ENCODE measurements at regions not wholly inside any gene's neighbourhood (a gene's known extent, or its start where the extent isn't known, plus 50 kb on each side); places are given as distances from the start of the nearest gene placed in this dataset.

DNA sequence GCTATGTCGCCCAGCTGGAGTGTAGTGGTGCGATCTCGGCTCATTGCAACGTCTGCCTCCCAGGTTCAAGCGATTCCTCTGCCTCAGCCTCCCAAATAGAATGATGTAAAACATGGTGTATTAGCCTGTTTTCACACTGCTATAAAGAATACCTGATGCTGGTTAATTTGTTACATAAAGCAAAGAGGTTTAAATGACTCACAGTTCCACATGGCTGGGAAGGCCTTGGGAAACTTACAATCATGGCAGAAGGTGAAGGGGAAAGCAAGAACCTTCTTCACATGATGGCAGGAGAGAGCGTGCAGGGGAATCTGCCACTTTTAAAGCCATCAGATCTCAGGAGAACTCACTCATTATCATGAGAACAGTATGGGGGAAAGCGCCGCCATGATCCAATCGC is 1191.8 kb downstream of the ARAP2 start:
- DNase-seq (ENCODE audit: low spot score), result no peak

DNA sequence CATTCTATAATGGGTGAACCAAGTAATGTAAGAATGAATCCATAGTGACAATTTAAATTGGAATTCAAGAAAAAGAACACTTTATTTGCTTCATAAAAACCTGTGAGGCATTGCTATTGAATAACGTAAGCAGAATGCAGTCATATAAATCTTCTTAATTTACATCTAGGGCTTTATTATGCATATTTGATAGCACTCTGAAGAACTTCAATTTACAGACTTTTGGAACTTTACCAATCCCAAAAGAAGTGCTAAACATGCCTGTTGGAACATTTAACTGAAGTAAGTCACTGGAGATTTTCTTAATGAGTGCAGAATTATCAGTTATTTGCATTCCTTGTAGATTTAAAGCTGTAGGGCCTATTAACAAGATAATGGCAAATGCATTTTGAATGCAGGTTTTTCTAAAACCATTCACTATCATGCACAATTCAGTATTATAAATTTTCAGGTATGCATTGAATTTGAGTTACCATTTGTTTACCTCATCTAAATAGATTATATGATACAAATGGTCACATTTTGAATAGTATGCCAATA is 1181.2 kb downstream of the ARAP2 start:
- no peak for DNase-seq (ENCODE audit: low spot score)

DNA sequence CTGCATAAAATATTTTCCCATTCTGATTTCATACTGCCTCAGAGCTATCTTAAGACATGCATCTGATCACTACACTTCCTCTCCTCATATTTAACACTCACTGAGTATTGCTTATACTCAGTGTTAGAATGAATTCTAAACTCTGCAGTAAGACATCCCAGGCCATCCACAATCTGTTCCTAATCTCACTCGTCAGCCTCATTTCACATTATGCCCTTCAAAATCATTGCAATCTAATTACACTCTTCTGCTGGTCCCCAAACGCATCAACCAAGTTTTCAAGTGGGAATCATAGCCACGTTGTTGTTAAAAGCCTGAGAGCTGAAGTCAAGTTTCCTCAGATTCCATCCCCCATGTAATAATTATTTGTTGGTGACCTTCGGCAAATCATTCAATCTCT is 1177.9 kb downstream of the ARAP2 start:
- no peak for DNase-seq (ENCODE audit: low spot score)

DNA sequence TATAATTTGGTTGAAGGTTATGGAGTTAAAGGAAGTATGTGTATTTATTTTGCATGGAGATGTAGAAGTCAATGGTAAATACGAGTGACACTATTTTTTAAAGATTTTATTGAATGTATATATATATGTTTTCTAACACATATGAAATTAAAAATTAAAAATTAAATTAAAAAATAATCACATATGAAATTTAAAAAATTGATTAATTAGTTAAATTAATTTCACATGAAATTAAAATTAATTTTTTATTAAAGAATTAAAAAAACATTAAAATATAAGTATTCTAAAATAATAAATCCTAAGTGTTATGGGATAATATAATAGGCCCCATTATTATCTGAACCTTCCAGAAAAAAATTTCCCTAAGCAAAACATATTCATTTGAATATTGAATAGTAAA is 1163.5 kb downstream of the ARAP2 start:
- no peak for DNase-seq (ENCODE audit: low spot score)

DNA sequence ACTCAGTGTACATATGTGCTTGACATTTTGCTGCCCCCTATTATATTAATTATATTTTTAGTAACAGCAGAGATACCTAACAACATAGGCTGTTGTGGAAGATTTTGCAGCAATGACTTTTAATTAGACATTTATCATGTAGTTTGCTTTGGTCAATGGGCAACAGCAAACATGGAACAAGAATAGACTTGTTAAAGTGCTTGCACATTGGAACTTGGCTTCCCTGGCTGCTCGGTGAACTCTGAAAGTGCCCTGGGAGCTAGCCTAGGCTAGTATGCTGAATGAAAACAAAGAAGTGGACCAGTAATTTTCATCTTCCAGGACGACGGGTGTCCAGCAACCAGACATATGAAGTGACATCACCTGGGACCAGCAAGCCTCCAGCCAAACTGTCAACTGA is 1157.1 kb downstream of the ARAP2 start:
- DNase-seq (ENCODE audit: low spot score), result no peak

DNA sequence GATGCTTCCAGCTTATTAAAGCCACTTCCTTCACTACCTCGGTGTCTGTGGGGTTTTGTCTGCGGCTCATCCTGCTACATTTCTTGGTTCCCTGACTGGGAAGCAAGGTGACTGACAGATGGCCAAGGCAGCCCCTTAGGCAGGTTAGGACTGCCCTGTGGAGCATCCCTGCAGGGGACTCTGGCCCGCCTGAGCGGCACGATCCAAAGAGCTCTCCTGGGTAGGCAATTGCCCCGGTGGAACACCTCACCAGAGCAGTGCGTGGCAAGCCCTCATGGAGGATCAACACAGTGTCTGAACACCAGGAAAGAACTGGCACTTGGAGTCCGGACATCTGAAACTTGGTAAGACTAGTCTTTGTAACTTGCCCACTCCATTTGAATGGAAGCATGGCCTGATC is 1143.4 kb downstream of the ARAP2 start:
- DNase-seq (ENCODE audit: low spot score), result no peak

DNA sequence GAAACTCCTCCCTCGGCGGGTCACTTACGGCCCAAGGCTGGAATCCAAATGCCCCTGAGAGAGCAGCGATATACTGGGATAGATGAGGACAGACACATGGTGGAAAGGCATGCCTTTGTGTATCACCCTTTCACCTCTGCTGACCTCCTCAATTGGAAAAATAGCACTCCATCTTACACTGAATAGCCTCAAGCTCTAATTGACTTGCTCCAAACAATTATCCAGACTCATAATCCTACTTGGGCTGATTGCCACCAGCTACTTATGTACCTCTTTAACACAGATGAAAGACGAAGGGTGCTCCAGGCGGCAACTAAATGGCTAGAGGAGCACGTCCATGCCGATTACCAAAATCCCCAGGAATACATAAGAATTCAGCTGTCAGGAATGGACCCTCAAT is 1142.2 kb downstream of the ARAP2 start:
- DNase-seq (ENCODE audit: low spot score), result no peak

DNA sequence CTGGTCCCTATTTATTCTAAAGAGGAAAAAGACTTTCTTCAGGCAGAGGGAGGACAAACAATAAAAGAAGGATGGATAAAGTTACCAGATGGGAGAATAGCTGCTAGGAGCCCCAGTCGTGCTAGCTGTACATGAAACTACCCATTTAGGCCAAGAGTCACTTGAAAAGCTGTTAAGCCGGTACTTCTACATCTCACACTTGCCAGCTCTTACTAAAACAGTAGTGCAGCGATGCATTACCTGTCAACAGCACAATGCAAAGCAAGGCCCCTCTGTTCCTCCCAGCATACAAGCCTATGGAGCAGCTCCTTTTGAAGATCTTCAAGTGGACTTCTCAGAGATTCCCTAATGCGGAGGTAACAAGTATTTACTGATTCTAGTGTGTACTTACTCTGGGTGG is 1138.8 kb downstream of the ARAP2 start:
- no peak for DNase-seq (ENCODE audit: low spot score)

DNA sequence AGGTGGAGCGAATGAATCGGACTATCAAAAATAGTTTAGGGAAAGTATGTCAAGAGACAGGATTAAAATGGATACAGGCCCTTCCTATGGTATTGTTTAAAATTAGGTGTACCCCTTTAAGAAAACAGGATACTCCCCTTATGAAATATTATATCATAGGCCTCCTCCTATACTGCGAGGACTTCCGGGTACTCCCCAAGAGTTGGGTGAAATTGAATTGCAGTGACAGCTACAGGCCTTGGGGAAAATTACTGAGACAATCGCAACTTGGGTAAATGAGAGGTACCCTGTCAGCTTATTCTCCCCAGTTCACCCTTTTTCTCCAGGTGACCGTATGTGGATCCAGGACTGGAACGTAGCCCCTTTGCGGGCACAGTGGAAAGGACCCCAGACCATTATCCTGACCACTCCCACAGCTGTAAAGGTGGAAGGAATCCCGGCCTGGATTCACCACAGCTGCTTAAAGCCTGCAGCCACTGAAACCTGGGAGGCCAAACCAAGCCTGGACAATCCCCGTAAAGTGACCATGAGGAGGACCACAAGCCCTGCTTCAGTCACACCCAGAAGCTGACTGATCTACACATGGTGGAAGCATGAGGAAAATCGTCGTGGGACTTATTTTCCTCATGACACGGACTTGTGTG is 1138.1 kb downstream of the ARAP2 start:
- no peak for DNase-seq (ENCODE audit: low spot score)

DNA sequence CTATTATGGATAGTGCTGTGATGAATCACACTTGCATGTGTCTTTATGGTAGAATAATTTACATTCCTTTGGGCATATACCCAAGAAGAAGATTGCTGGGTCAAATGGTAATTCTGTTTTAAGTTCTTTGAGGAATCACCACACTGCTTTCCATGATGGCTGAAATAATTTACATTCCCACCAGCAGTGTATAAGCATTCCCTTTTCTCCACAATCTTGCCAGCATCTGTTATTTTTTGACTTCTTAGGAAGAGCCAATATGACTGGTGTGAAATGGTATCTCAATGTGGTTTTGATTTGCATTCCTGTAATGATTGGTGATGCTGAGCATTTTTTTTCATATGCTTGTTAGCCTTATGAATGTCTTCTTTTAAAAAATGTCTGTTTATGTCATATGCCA is 1120.2 kb downstream of the ARAP2 start:
- DNase-seq (ENCODE audit: low spot score), result no peak

DNA sequence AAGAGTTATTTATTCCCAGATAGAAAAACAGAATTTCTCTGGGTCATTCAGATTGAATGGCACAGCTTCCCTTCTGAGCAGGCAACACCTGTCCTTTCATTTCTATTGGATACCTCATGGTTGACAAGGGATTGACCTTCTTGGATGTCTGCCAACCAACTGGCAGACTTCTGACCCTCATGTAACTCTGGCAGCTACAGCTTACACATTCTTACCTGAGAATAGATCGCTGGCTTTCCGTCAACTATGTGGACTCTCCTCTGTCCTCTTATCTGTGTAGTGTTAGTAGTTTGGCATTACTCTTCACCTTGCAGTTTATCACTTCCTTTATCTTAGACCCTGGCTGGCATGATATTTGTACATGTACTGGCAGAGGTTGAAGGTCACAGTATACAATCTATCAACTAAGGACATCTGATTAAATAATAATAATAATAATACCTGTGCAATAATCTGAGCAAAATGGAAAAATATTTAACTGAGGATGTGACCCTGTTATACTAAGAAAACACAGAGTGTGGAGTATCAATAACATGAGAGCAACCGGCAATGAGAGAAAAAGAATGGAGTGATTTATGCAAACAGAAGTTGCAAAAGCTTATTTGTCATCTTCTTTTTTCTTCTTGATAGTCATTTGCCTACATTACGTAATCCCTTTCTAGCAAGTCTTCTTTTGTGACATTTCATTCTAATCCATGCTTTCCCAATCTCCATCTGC is 1118.2 kb downstream of the ARAP2 start:
- DNase-seq (ENCODE audit: low spot score), result no peak

DNA sequence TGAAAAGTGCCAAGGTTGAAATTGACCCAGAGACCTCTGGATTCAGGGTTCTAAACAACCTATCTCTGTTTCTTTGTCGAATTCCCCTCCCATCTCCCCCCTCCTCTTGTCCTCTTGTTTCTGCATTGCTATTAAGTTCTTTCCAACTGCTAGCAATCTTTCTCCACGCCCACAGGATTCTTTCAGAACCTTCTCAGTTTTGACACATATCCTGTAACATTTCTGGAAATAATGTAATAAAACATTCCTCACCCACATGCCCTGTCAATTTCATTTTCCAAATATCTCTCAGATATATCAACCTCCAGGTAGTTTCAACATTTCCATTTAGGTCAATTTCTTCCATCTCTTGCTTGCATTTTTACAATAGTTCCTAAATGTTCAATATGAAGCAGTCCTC is 1105.9 kb downstream of the ARAP2 start:
- no peak for DNase-seq (ENCODE audit: low spot score)

DNA sequence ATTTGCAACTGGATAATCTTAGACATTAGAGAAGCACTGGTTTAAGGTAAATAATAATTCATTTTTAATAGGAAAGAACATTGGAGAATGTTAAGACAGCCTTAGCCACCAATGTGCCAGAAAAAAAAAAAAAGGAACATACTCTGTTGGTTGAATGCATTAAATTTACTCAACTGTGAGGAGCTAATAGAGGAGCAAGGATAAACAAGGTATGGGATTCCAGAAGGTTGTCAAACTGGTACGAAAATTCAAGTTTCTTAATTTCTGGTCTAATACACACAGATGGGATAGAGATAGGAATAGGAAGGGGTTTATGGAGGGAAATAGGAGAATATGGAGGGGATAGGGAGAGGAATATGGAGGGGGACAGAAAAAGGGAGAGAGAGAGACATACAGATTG is 1096.6 kb downstream of the ARAP2 start:
- DNase-seq (ENCODE audit: low spot score), result no peak

DNA sequence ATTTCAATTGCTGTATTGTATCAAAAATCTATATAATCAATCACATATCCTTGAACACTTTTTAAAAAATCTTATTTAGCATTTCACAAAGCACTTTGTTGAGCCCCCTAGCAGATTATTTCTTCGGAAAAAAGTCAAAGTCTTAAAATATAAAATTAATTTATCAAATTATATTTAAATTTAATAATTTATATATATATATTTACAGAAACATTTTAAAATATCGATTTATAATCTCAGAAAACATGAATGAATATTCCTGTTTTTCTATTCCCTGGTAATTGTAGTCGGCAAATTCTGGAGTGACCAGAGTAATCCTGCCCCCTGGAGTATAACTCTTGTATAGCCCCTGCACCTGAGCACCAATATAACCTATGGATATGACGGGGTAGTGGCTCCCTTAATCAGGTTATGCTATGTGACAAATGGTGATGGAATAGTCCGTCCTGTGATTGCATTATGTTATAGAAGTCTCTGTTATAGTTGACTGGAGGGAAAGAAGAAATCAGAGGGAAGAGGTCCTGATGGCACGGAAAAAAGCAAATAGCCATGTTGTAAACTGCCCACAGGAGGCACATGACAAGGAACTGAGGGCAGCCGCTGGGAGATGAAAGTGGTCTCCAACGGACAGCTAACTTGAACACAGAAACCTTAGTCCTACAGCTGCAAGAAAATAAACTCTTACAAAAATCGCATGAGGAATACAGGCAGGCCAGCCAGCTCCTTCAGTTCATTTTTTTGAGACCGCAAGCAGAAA is 1092.3 kb downstream of the ARAP2 start:
- DNase-seq (ENCODE audit: low spot score), result no peak

DNA sequence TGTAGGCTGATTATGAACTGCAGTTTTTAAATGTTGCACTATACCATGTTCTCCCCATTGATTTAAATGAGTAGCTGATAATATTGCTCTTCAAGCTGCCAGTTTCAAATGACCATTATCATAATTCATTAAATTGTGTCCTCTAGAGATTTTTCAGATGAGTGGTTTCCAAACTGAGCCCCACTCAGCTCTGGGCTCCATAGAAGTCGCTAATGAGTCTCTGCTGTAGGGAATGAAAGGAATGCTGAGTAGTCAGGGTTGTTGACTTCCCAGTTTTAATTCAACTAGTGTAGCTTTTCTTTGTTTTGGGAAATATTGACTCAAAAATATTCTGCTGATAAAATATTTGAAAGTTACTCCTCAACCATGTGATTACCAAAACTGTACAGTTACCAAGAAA is 1081.1 kb downstream of the ARAP2 start:
- DNase-seq (ENCODE audit: low spot score), result no peak

DNA sequence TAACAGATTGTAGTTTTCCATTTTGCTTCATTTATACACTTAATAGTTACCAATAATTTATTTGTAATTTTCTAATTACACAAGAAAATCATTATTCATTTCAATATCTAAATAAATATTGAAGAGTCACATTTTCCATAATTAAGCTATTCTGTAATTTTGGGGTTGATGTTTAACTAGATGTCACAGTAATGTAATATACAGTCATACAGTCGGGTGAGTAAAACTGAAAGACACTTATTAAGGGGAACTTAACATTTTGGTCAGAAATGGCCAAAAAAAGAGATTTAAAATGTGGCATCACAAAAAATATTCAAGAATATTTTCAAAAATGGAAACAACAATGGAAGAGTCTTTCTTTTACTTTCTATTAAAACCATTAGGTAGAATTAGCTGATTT is 1080.3 kb downstream of the ARAP2 start:
- DNase-seq (ENCODE audit: low spot score), result no peak

DNA sequence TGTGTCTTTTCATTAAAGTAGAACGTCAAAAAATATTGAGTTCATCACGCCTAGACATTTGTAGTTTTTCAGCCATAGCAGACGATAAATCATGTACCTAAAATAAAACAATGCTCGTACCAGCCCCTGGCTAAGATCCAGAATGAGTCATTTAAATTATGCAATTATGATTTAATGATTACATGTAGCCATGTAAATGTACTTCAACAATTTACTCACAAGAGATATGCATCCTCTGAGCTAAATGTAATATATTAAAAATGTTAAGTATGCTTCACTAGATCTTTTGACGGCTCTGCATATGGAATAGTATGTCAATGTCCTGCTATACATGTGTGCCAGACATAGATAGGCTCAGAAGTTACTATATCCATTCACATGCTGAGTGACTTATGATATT is 1077.8 kb downstream of the ARAP2 start:
- no peak for DNase-seq (ENCODE audit: low spot score)

DNA sequence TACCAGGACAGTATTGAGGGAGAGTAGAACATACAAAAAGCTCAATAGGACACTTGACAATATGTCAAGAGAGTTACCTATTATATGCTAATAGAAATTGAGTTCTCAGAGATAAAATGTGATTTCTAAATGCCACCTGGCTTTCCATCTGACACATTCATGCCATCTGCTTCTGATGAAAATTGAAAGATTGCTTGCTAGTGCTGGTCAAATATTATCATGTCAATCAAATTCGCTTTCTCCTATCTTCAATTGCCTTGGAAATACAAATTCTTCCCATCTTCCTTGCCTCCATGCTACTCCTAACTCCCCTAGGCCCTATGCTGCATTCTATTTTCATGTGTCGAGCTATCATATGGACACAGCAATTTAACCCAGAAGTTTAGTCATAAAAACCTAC is 1076.9 kb downstream of the ARAP2 start:
- no peak for DNase-seq (ENCODE audit: low spot score)

DNA sequence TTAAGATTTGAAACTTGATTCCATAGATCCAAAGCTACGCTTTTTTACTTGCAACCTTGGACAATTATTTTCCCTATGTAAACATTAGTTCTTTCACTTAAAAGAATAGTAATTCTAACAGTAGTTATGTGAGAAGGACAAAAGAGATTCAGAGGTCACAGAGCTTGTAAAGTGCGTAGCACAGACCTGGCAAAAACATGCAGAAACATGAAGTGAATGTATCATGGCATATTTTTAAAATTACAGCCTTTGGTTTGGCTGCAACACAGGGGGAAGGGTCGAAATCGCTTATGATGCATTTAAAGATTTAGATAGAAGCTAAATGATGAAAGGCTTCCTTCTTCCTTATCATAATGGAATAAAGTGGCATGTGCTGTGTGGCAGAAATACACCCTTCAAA is 1068.8 kb downstream of the ARAP2 start:
- no peak for DNase-seq (ENCODE audit: low spot score)

DNA sequence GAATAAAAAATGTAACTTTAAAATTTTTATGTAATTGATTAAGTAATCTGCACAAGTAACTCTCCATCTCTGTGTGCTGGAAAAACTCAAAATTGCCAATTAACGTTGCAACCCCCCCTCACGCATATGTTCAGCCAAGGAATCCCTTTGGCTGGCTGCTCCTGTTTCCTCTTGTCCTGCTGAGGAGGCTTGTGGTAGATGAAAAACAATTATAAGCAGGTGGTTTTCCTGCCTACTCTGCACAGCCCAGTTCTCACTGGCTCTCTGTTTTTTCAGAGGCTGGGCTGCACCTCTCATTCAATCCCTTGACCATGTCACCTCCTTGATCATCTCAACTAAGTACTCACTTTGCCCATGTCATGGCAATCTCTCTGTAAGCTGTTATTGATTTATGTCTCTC is 1068.4 kb downstream of the ARAP2 start:
- DNase-seq (ENCODE audit: low spot score), result no peak

DNA sequence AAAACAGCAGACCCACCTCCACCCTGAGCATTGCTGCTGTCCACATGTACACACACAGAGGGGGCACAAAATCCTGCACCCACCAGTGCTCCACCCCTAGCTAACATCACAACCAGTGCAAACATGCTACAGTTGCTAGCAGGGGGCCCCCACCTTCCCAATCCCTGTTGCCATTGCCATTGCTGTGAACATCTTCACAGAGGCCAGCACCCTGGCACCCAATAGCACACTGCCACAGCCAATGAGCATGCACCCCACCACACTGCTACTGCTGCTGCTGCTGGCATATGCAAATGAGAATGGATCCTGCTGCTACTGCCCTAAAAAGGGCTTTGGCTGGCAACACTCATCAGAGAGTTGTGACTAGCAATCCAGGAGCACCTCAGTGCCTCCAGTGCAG is 1061.9 kb downstream of the ARAP2 start:
- DNase-seq (ENCODE audit: low spot score), result no peak

DNA sequence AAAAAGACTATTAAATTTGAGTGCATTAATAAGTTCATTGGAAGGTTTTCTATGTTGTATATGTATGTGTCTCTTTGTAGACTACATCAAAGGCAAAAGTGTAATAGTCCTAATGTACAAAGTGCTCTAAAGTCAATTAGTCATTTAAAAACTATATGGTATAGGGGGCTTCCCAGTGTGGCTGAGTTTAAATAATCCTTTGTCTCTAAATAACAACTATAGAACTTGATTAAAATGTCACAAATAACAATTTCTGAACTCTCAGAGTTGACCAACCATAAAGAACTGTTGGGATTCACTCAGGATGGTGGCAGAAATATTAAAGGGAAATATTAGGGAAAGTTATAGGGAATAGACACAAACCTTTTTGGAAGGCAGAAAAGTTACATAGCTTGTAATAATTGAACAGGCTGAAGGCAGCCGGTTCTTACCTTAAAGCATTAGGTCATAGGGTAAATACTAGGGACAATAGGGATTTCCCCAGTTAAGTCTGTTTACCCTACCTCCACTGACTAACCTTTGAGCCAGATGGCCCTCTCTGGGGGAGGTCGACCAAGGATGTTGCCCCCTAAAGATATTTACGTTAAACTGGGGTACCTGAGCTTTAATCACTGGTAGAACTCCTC is 1054.2 kb downstream of the ARAP2 start:
- no peak for DNase-seq (ENCODE audit: low spot score)

DNA sequence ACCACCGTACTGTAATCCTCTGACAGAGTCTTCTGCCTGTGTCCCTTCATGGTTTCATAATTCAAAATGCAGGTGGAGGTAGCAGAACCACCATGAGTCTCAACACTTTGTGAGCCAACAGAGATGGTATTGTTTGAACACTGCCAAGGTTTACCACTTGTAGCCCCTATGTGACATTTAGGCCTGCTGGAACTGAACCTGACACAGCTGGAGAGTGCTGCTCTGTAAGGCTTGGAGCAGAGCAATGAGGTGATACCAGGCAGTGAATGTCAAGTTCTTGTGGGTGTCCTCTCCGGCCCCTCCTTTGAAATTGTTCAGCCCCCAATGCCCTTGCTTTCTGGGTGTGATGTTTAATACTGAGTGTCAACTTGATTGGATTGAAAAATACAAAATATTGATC is 1042.9 kb downstream of the ARAP2 start:
- DNase-seq (ENCODE audit: low spot score), result no peak
